IMR-90 (cell line): ENCODE measurements at regions not wholly inside any gene's neighbourhood (a gene's known extent, or its start where the extent isn't known, plus 50 kb on each side); places are given as distances from the start of the nearest gene placed in this dataset.

Source experiments
- ATAC-seq: fragments of 200-7000 bp; cut with Tn5 transposase; 2 replicates; pipeline ENCODE4 v1.9.1; 2020; ENCODE audit warnings: low read depth, mild to moderate bottlenecking, moderate library complexity
- BruUV-seq: library from RNA; stranded (reverse); fragments of 400-500 nt; replicated peaks from 2 replicates; lab custom pipeline; 2021; lab: Mats Ljungman, UMichigan
- CTCF ChIA-PET: fragments of 300-600 bp; formaldehyde crosslinking; extraction: SDS; loops from one replicate; lab custom pipeline; 2021; ENCODE audit warnings: antibody characterized with exemption; lab: Yijun Ruan, JAX
- POLR2A ChIA-PET: fragments of 300-600 bp; sonication (Branson Sonifier 250); formaldehyde crosslinking; loops from one replicate; lab custom pipeline; 2022; ENCODE audit warnings: antibody characterized with exemption; ENCODE audit not compliant: unreplicated experiment; lab: Charles Lee
- DNase-seq: peaks from one replicate; pipeline ENCODE4 v3.0.0; 2013
- H2AFZ ChIP-seq: replicated peaks from 2 replicates; pipeline ENCODE3; 2013; ENCODE audit warnings: low read length, mild to moderate bottlenecking; ENCODE audit not compliant: poor library complexity
- H2AK5ac ChIP-seq: 2 replicates; pipeline ENCODE4 v1.6.1; 2013; ENCODE audit warnings: low read depth, low read length, inconsistent platforms
- H2AK9ac ChIP-seq: replicated peaks from 2 replicates; pipeline ENCODE3; 2013; ENCODE audit warnings: mild to moderate bottlenecking, low read depth, low read length, moderate library complexity; ENCODE audit not compliant: poor library complexity
- H2BK120ac ChIP-seq: 2 replicates; pipeline ENCODE4 v1.6.1; 2013; ENCODE audit warnings: low read depth, low read length, inconsistent platforms
- H2BK15ac ChIP-seq: 3 replicates; pipeline ENCODE4 v1.6.1; 2013; ENCODE audit warnings: low read depth, low read length, inconsistent platforms
- H2BK20ac ChIP-seq: 2 replicates; pipeline ENCODE4 v1.6.1; 2013; ENCODE audit warnings: low read depth, mild to moderate bottlenecking, inconsistent platforms, low read length, moderate library complexity
- H2BK5ac ChIP-seq: 2 replicates; pipeline ENCODE4 v1.6.1; 2013; ENCODE audit warnings: mild to moderate bottlenecking, low read depth, low read length, inconsistent platforms; ENCODE audit not compliant: poor library complexity, severe bottlenecking
- H3K14ac ChIP-seq: replicated peaks from 2 replicates; pipeline ENCODE4 v1.6.1; 2013; ENCODE audit warnings: low read depth, low read length, inconsistent platforms
- H3K18ac ChIP-seq: 2 replicates; pipeline ENCODE4 v1.6.1; 2013; ENCODE audit warnings: low read depth, low read length, control low read depth
- H3K23ac ChIP-seq: 2 replicates; pipeline ENCODE4 v1.6.1; 2013; ENCODE audit warnings: low read depth, low read length, inconsistent platforms
- H3K27ac ChIP-seq: 2 replicates; pipeline ENCODE4 v1.5.1; 2013; ENCODE audit warnings: mild to moderate bottlenecking, control low read depth, low read length; ENCODE audit not compliant: insufficient read depth
- H3K27me3 ChIP-seq: 2 replicates; pipeline ENCODE4 v1.6.1; 2013; ENCODE audit warnings: low read length; ENCODE audit not compliant: control insufficient read depth, insufficient read depth
- H3K36me3 ChIP-seq: 2 replicates; pipeline ENCODE4 v1.6.1; 2013; ENCODE audit warnings: low read length, mixed read lengths; ENCODE audit not compliant: control insufficient read depth, insufficient read depth
- H3K4ac ChIP-seq: 2 replicates; pipeline ENCODE4 v1.6.1; 2013; ENCODE audit warnings: low read depth, low read length, inconsistent platforms
- H3K4me1 ChIP-seq: 2 replicates; pipeline ENCODE4 v1.6.1; 2013; ENCODE audit warnings: low read length, mixed read lengths; ENCODE audit not compliant: control insufficient read depth, insufficient read depth
- H3K4me2 ChIP-seq: 2 replicates; pipeline ENCODE4 v1.6.1; 2013; ENCODE audit warnings: low read depth, mild to moderate bottlenecking, control low read depth, low read length, moderate library complexity
- H3K4me3 ChIP-seq: 2 replicates; pipeline ENCODE4 v1.5.1; 2013; ENCODE audit warnings: low read depth, mild to moderate bottlenecking, control low read depth, low read length, moderate library complexity; ENCODE audit not compliant: insufficient read depth
- H3K56ac ChIP-seq: 2 replicates; pipeline ENCODE4 v1.6.1; 2013; ENCODE audit warnings: low read length, inconsistent platforms; ENCODE audit not compliant: insufficient read depth; ENCODE audit errors: extremely low read depth
- H3K79me1 ChIP-seq, 2 experiments: 2 replicates each; pipeline ENCODE4 v1.6.1; 2013; ENCODE audit warnings: low read length in 2 of 2, inconsistent platforms in 1 of 2, low read depth in 1 of 2
- H3K9ac ChIP-seq: 2 replicates; pipeline ENCODE4 v1.6.1; 2013; ENCODE audit warnings: low read depth, low read length, control low read depth
- H3K9me1 ChIP-seq: 2 replicates; pipeline ENCODE4 v1.6.1; 2013; ENCODE audit warnings: low read length, inconsistent platforms; ENCODE audit not compliant: insufficient read depth
- H3K9me3 ChIP-seq: 2 replicates; pipeline ENCODE4 v1.6.1; 2013; ENCODE audit warnings: low read length; ENCODE audit not compliant: control insufficient read depth, insufficient read depth
- H4K20me1 ChIP-seq: 2 replicates; pipeline ENCODE4 v1.6.1; 2013; ENCODE audit warnings: low read length, inconsistent platforms; ENCODE audit not compliant: insufficient read depth
- H4K5ac ChIP-seq: 2 replicates; pipeline ENCODE4 v1.6.1; 2013; ENCODE audit warnings: mild to moderate bottlenecking, low read depth, low read length, control low read depth
- H4K8ac ChIP-seq, 2 experiments: 2 replicates each; pipeline ENCODE4 v1.6.1; 2013; ENCODE audit warnings: low read depth in 2 of 2, low read length in 2 of 2, control low read depth in 1 of 2, inconsistent platforms in 1 of 2
- H4K91ac ChIP-seq: 2 replicates; pipeline ENCODE4 v1.6.1; 2013; ENCODE audit warnings: low read depth, low read length, inconsistent platforms; ENCODE audit not compliant: insufficient read depth
- BHLHE40 ChIP-seq: fragments of 150-350 bp; IDR thresholded peaks from 2 replicates; pipeline ENCODE4 v1.6.1; 2016; ENCODE audit warnings: mild to moderate bottlenecking, low read depth, low read length
- CEBPB ChIP-seq: IDR thresholded peaks from 2 replicates; pipeline ENCODE4 v1.6.1; 2012; ENCODE audit warnings: low read depth, low read length, improper control_type of control experiment
- CHD1 ChIP-seq: IDR thresholded peaks from 2 replicates; pipeline ENCODE4 v1.6.1; 2012; ENCODE audit warnings: low read depth, low read length, improper control_type of control experiment
- CTCF ChIP-seq: conservative IDR thresholded peaks from 2 replicates; pipeline ENCODE4 v1.5.1; 2012; ENCODE audit warnings: mild to moderate bottlenecking, low read depth, low read length, improper control_type of control experiment
- ELK1 ChIP-seq: fragments of 150-350 bp; IDR thresholded peaks from 2 replicates; pipeline ENCODE4 v1.6.1; 2016; ENCODE audit warnings: low read depth, mild to moderate bottlenecking, low read length, moderate library complexity, borderline replicate concordance
- FOS ChIP-seq: fragments of 150-350 bp; IDR thresholded peaks from 2 replicates; pipeline ENCODE4 v1.6.1; 2016; ENCODE audit warnings: low read depth, low read length
- MAFK ChIP-seq: IDR thresholded peaks from 2 replicates; pipeline ENCODE4 v1.6.1; 2012; ENCODE audit warnings: low read depth, low read length, improper control_type of control experiment
- MAZ ChIP-seq: IDR thresholded peaks from 2 replicates; pipeline ENCODE4 v1.6.1; 2012; ENCODE audit warnings: low read depth, mild to moderate bottlenecking, low read length, improper control_type of control experiment, moderate library complexity, borderline replicate concordance
- MXI1 ChIP-seq: IDR thresholded peaks from 2 replicates; pipeline ENCODE4 v1.6.1; 2012; ENCODE audit warnings: low read depth, mild to moderate bottlenecking, low read length, moderate library complexity, borderline replicate concordance
- NFE2L2 ChIP-seq: fragments of 150-350 bp; IDR thresholded peaks from 2 replicates; pipeline ENCODE4 v1.6.1; 2016; ENCODE audit warnings: low read depth, mild to moderate bottlenecking, low read length
- POLR2A ChIP-seq: IDR thresholded peaks from 2 replicates; pipeline ENCODE4 v1.6.1; 2012; ENCODE audit warnings: mild to moderate bottlenecking, low read depth, low read length
- RAD21 ChIP-seq: IDR thresholded peaks from 2 replicates; pipeline ENCODE4 v1.6.1; 2012; ENCODE audit warnings: low read length, improper control_type of control experiment
- RCOR1 ChIP-seq: IDR thresholded peaks from 2 replicates; pipeline ENCODE4 v1.6.1; 2012; ENCODE audit warnings: mild to moderate bottlenecking, low read length, improper control_type of control experiment; ENCODE audit not compliant: insufficient replicate concordance
- RFX5 ChIP-seq: IDR thresholded peaks from 2 replicates; pipeline ENCODE4 v1.8.0; 2012; ENCODE audit warnings: low read depth, mild to moderate bottlenecking, low read length, moderate library complexity
- SMC3 ChIP-seq: fragments of 150-350 bp; IDR thresholded peaks from 2 replicates; pipeline ENCODE4 v1.6.1; 2016; ENCODE audit warnings: low read depth, mild to moderate bottlenecking, antibody characterized with exemption, low read length, moderate library complexity
- WGBS, 2 experiments: methylation state at CpG; one replicate each; pipeline versions ENCODE4 v1.1.5 to v1.1.7; 2013; ENCODE audit warnings: missing lambda C conversion rate in 2 of 2; ENCODE audit not compliant: insufficient read length in 1 of 2; ENCODE audit errors: extremely low coverage in 2 of 2; 5-methylcytosine and 5-hydroxymethylcytosine counted together
- dilution Hi-C: fragments of 300-500 bp; cut with HindIII; formaldehyde crosslinking; loops from one replicate; pipeline ENCODE4 v1.14.3; 2018; ENCODE audit warnings: low sequenced_read_pairs; ENCODE audit not compliant: unreplicated experiment
- in situ Hi-C: fragments of 300-500 bp; cut with MboI; formaldehyde crosslinking; loops from 3 replicates; pipeline ENCODE4 v1.14.3; 2019; ENCODE audit warnings: low sequenced_read_pairs, inconsistent platforms, mixed read lengths
- intact Hi-C: fragments of 100-400 bp; cut with micrococcal nuclease; formaldehyde crosslinking; loops from 2 replicates; pipeline ENCODE4 v1.10.0; 2022
- TF ChIP-seq, protein P1 (sequence below): fragments of 150-350 bp; IDR thresholded peaks from 2 replicates; pipeline ENCODE4 v1.6.1; 2017; ENCODE audit warnings: mild to moderate bottlenecking, antibody characterized with exemption, low read length, low read depth

- dilution Hi-C loops, result no loop called here
These were observed 56.8 kb upstream of the ZNF469 start for GRCh38 chr16:88325976-88326375.

More at GRCh38 chr16:88325976-88326375, 56.8 kb upstream of the ZNF469 start:
- H2AK9ac ChIP-seq, result peak overlapping the region; percentile 76
- no CpG with 5 or more reads among the region's 3 CpGs for WGBS, 2 experiments
- 0 out of 2 replicates have a peak, but pooled peaks cover 1% of the 10 kb centered on the region for H3K4me1 ChIP-seq
- peak overlapping the region; percentile 99 for H3K4ac ChIP-seq
- H3K9me3 ChIP-seq, result no peaks in the 10 kb centered on the region
- intact Hi-C loops (no loop called here), in situ Hi-C loops (no loop called here)
- peak overlapping the region; percentile 94 for H4K91ac ChIP-seq
- peaks cover 5 to 14% of the 10 kb centered on the region in 2 experiments; a peak in 3 of 4 replicates for H3K79me1 ChIP-seq
- H3K18ac ChIP-seq, result no peak overlapping the region; the same call in 1 of the 2 replicates
- peak overlapping the region; percentile 14 for H2BK5ac ChIP-seq
- no peak overlapping the region for H3K4me3 ChIP-seq
- H4K8ac ChIP-seq, result peak overlapping the region; percentile 52 to 73; a peak in 2 of 4 replicates
- ChIA-PET CTCF (no interaction called here), POLR2A (no interaction called here)
- H4K5ac ChIP-seq, result peak overlapping the region; percentile 35
- no TSS peak for BruUV-seq
- no peak overlapping the region for H3K9ac ChIP-seq
- no peaks in the 10 kb centered on the region for H3K36me3 ChIP-seq
- H3K27me3 ChIP-seq, result no peaks in the 10 kb centered on the region
- ATAC-seq (no peak), DNase-seq (no peak)
- H4K20me1 ChIP-seq, result no peaks in the 10 kb centered on the region
- H2BK120ac ChIP-seq, result peak overlapping the region; percentile 100
- H3K14ac ChIP-seq, result peak overlapping the region; percentile 63
- no peak overlapping the region for H3K4me2 ChIP-seq
- peak overlapping the region; percentile 27 for H2AFZ ChIP-seq
- peaks cover 15% of the 10 kb centered on the region for H3K9me1 ChIP-seq
- no peak overlapping the region for H3K27ac ChIP-seq
- no peak for TF ChIP-seq POLR2A
- TF ChIP-seq NFE2L2, result no peak
- no peak for TF ChIP-seq MAZ
- no peak for TF ChIP-seq BHLHE40
- no peak for TF ChIP-seq FOS
- no peak for TF ChIP-seq ELK1
- TF ChIP-seq RAD21, result no peak
- no peak for TF ChIP-seq CTCF
- no peak for TF ChIP-seq SMC3
- TF ChIP-seq CHD1, result no peak
- no peak for TF ChIP-seq RCOR1
- TF ChIP-seq RFX5, result no peak
- TF ChIP-seq MAFK, result no peak
- TF ChIP-seq CEBPB, result no peak
- TF ChIP-seq MXI1, result no peak
- TF ChIP-seq, protein P1, sequence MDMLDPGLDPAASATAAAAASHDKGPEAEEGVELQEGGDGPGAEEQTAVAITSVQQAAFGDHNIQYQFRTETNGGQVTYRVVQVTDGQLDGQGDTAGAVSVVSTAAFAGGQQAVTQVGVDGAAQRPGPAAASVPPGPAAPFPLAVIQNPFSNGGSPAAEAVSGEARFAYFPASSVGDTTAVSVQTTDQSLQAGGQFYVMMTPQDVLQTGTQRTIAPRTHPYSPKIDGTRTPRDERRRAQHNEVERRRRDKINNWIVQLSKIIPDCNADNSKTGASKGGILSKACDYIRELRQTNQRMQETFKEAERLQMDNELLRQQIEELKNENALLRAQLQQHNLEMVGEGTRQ, result no peak
- H3K23ac ChIP-seq, result 0 out of 2 replicates have a peak overlapping the region, but pooled peaks have one; percentile 15
- H2BK15ac ChIP-seq, result peak overlapping the region; percentile 91; the same call in 2 of the 3 replicates
- no peak overlapping the region for H3K56ac ChIP-seq
- H2AK5ac ChIP-seq, result peak overlapping the region; percentile 98
- H2BK20ac ChIP-seq, result peak overlapping the region; percentile 86
